D721Med (cell line): ENCODE measurements at regions not wholly inside any gene's neighbourhood (a gene's known extent, or its start where the extent isn't known, plus 50 kb on each side); places are given as distances from the start of the nearest gene placed in this dataset.

Experiments
- DNase-seq: peaks from one replicate; pipeline ENCODE4 v3.0.0; 2011; ENCODE audit warnings: low spot score; ENCODE audit not compliant: insufficient read length
- FAIRE-seq: peaks from 2 replicates; lab custom pipeline; 2011; peaks lifted over from hg19 to GRCh38; lab: Jason Lieb, UNC
- CTCF ChIP-seq: IDR thresholded peaks from 2 replicates; pipeline ENCODE4 v1.5.1; 2012; ENCODE audit warnings: mild to moderate bottlenecking, control low read depth; ENCODE audit not compliant: insufficient read depth; ENCODE audit errors: missing control alignments

- no peak for TF ChIP-seq CTCF
- FAIRE-seq (peak; percentile 90), DNase-seq (no peak)
Observed at GRCh38 chr13:70959035-70959775, 851.0 kb upstream of the KLHL1 start.

- FAIRE-seq (peak; percentile 90), DNase-seq (no peak)
- no peak for TF ChIP-seq CTCF
Observed at GRCh38 chr13:70955887-70956286, 847.6 kb upstream of the KLHL1 start.

GRCh38 chr13:70950664-70951063, 842.4 kb upstream of the KLHL1 start:
- no peak for TF ChIP-seq CTCF
- FAIRE-seq (no peak), DNase-seq (no peak)

- FAIRE-seq, result no peak
- DNase-seq, result no peak
- TF ChIP-seq CTCF, result no peak
Observed at GRCh38 chr13:70945506-70945905, 837.3 kb upstream of the KLHL1 start.

GRCh38 chr13:70941454-70941853, 833.2 kb upstream of the KLHL1 start:
- DNase-seq, result no peak
- TF ChIP-seq CTCF, result no peak
- FAIRE-seq, result no peak

GRCh38 chr13:70938462-70938861, 830.2 kb upstream of the KLHL1 start:
- DNase-seq, result no peak
- FAIRE-seq, result no peak
- no peak for TF ChIP-seq CTCF

GRCh38 chr13:70932511-70932910, 824.3 kb upstream of the KLHL1 start:
- DNase-seq, result no peak
- FAIRE-seq, result no peak
- no peak for TF ChIP-seq CTCF
